Liver (tissue), 8 donors: ENCODE measurements at regions not wholly inside any gene's neighbourhood (a gene's known extent, or its start where the extent isn't known, plus 50 kb on each side); places are given as distances from the start of the nearest gene placed in this dataset.

Experiments
- DNase-seq: peaks from one replicate; pipeline ENCODE4 v3.0.0-alpha.2; 2017; ENCODE audit warnings: low spot score
- H3K27ac ChIP-seq, 2 donors: one replicate each; pipeline ENCODE4 v1.7.0; 2013; ENCODE audit warnings: inconsistent platforms in 2 of 2, low read length in 2 of 2, control low read depth in 1 of 2, low read depth in 1 of 2, mild to moderate bottlenecking in 1 of 2
- H3K27me3 ChIP-seq, 4 donors: one replicate each; pipeline versions ENCODE4 v1.6.1 to v1.7.0; 2013; ENCODE audit warnings: low read length in 3 of 4, inconsistent platforms in 1 of 4, mild to moderate bottlenecking in 1 of 4, moderate library complexity in 1 of 4; ENCODE audit not compliant: control insufficient read depth in 4 of 4, insufficient read depth in 4 of 4
- H3K36me3 ChIP-seq, 4 donors: one replicate each; pipeline versions ENCODE4 v1.6.1 to v1.7.0; 2013; ENCODE audit warnings: low read length in 3 of 4, mild to moderate bottlenecking in 3 of 4, low read depth in 1 of 4, moderate library complexity in 1 of 4; ENCODE audit not compliant: control insufficient read depth in 4 of 4, insufficient read depth in 3 of 4
- H3K4me1 ChIP-seq, 4 donors: one replicate each; pipeline versions ENCODE4 v1.6.1 to v1.7.0; 2013; ENCODE audit warnings: low read length in 3 of 4, mild to moderate bottlenecking in 3 of 4, moderate library complexity in 1 of 4; ENCODE audit not compliant: control insufficient read depth in 4 of 4, insufficient read depth in 4 of 4
- H3K4me3 ChIP-seq, 3 donors: one replicate each; pipeline versions ENCODE4 v1.6.1 to v1.7.0; 2013; ENCODE audit warnings: low read length in 3 of 3, control low read depth in 1 of 3, low read depth in 1 of 3, mild to moderate bottlenecking in 1 of 3
- H3K9ac ChIP-seq, 2 donors: one replicate each; pipeline ENCODE4 v1.7.0; 2013; ENCODE audit warnings: low read length in 2 of 2, mild to moderate bottlenecking in 2 of 2, moderate library complexity in 2 of 2, control low read depth in 1 of 2, low read depth in 1 of 2
- H3K9me3 ChIP-seq, 4 donors: one replicate each; pipeline versions ENCODE4 v1.6.1 to v1.7.0; 2013; ENCODE audit warnings: low read length in 3 of 4; ENCODE audit not compliant: control insufficient read depth in 4 of 4
- FOXA2 ChIP-seq: IDR thresholded peaks from 2 replicates; pipeline ENCODE4 v1.6.1; 2016; ENCODE audit warnings: antibody characterized with exemption
- GABPA ChIP-seq, 2 donors: IDR thresholded peaks in 1 of 2; conservative IDR thresholded peaks in 1 of 2; 2 replicates each; pipeline ENCODE4 v1.6.1; 2016; ENCODE audit warnings: antibody characterized with exemption in 2 of 2, mild to moderate bottlenecking in 1 of 2, moderate library complexity in 1 of 2
- HNF4G ChIP-seq: IDR thresholded peaks from 2 replicates; pipeline ENCODE4 v1.6.1; 2016; ENCODE audit warnings: antibody characterized with exemption
- JUND ChIP-seq, 2 donors: IDR thresholded peaks; 2 replicates each; pipeline ENCODE4 v1.6.1; 2016; ENCODE audit warnings: antibody characterized with exemption in 2 of 2
- MAX ChIP-seq: IDR thresholded peaks from 2 replicates; pipeline ENCODE4 v1.6.1; 2016; ENCODE audit warnings: antibody characterized with exemption
- NR2F2 ChIP-seq: IDR thresholded peaks from 2 replicates; pipeline ENCODE4 v1.6.1; 2016; ENCODE audit warnings: antibody characterized with exemption
- RAD21 ChIP-seq, 2 donors: IDR thresholded peaks; 2 replicates each; pipeline ENCODE4 v1.6.1; 2016; ENCODE audit warnings: antibody characterized with exemption in 2 of 2, mild to moderate bottlenecking in 2 of 2
- RXRA ChIP-seq, 2 donors: IDR thresholded peaks; 2 replicates each; pipeline ENCODE4 v1.6.1; 2017 to 2018; ENCODE audit warnings: antibody characterized with exemption in 2 of 2, mild to moderate bottlenecking in 1 of 2
- SP1 ChIP-seq: IDR thresholded peaks from 2 replicates; pipeline ENCODE4 v1.6.1; 2018; ENCODE audit warnings: antibody characterized with exemption, mild to moderate bottlenecking
- TAF1 ChIP-seq: conservative IDR thresholded peaks from 2 replicates; pipeline ENCODE4 v1.6.1; 2016; ENCODE audit warnings: antibody characterized with exemption, mild to moderate bottlenecking
- YY1 ChIP-seq: IDR thresholded peaks from 2 replicates; pipeline ENCODE4 v1.6.1; 2016; ENCODE audit warnings: antibody characterized with exemption, mild to moderate bottlenecking
- ZBTB33 ChIP-seq: IDR thresholded peaks from 2 replicates; pipeline ENCODE4 v1.6.1; 2016; ENCODE audit warnings: antibody characterized with exemption
- WGBS: extraction: QIAGEN DNeasy Blood & Tissue Kit; methylation state at CpG from one replicate; pipeline ENCODE4 v1.1.7; 2013; 5-methylcytosine and 5-hydroxymethylcytosine counted together
- TF ChIP-seq, protein P1 (sequence below): IDR thresholded peaks from 2 replicates; pipeline ENCODE4 v1.6.1; 2016; ENCODE audit warnings: antibody characterized with exemption, mild to moderate bottlenecking
- TF ChIP-seq, protein P2 (sequence below): fragments of 150-350 bp; IDR thresholded peaks from 2 replicates; pipeline ENCODE4 v1.5.1; 2017; ENCODE audit warnings: improper control_type of control experiment, low read depth, low read length; ENCODE audit not compliant: missing input control
- TF ChIP-seq, protein P3 (sequence below): IDR thresholded peaks from 2 replicates; pipeline ENCODE4 v1.6.1; 2016; ENCODE audit warnings: antibody characterized with exemption
- donor health status: healthy.
- donor health status: healthy.
- donor health status: healthy.
- donor health status: healthy.
- donor health status: healthy.

- TF ChIP-seq, protein P1, sequence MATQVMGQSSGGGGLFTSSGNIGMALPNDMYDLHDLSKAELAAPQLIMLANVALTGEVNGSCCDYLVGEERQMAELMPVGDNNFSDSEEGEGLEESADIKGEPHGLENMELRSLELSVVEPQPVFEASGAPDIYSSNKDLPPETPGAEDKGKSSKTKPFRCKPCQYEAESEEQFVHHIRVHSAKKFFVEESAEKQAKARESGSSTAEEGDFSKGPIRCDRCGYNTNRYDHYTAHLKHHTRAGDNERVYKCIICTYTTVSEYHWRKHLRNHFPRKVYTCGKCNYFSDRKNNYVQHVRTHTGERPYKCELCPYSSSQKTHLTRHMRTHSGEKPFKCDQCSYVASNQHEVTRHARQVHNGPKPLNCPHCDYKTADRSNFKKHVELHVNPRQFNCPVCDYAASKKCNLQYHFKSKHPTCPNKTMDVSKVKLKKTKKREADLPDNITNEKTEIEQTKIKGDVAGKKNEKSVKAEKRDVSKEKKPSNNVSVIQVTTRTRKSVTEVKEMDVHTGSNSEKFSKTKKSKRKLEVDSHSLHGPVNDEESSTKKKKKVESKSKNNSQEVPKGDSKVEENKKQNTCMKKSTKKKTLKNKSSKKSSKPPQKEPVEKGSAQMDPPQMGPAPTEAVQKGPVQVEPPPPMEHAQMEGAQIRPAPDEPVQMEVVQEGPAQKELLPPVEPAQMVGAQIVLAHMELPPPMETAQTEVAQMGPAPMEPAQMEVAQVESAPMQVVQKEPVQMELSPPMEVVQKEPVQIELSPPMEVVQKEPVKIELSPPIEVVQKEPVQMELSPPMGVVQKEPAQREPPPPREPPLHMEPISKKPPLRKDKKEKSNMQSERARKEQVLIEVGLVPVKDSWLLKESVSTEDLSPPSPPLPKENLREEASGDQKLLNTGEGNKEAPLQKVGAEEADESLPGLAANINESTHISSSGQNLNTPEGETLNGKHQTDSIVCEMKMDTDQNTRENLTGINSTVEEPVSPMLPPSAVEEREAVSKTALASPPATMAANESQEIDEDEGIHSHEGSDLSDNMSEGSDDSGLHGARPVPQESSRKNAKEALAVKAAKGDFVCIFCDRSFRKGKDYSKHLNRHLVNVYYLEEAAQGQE = no peak
Measured at GRCh38 chr2:157107877-157108276, 149.6 kb upstream of the GALNT5 start (continued).

DNA sequence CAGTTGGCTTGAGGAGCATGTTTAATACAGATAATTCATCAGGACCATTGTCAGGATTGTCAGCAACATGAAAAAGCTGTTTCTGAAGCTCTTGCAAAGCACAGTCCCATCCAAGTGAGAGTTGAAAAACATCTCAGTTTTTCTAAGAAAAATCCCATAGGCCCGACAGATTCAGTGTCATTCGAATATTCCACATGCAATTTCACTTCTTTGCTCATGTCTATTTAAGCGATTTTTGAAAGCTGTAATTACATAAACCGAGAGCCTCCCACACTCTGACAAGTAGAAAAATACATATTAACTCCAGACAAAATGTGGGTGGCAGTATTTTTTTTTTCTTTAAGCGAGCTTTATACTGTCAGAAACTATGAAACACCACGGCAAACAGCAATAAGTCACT lies 134.7 kb upstream of the GALNT5 start:
- no peaks in the 10 kb centered on the region for H3K4me1 ChIP-seq
- no peaks in the 10 kb centered on the region for H3K9me3 ChIP-seq
- peaks cover 0 to 2% (median 0%) of the 10 kb centered on the region in 4 donors for H3K27me3 ChIP-seq
- H3K9ac ChIP-seq = no peak overlapping the region
- no peak overlapping the region for H3K4me3 ChIP-seq
- TF ChIP-seq FOXA2 (no peak), YY1 (no peak), RXRA (IDR thresholded peaks at IDR 0.05) (no peak), TAF1 (no peak), GABPA (IDR thresholded peaks at IDR 0.05 in 1 of 2, conservative IDR thresholded peaks at IDR 0.05 in 1 of 2) (no peak), RAD21 (IDR thresholded peaks at IDR 0.05) (no peak), NR2F2 (no peak)
- TF ChIP-seq, protein P2, sequence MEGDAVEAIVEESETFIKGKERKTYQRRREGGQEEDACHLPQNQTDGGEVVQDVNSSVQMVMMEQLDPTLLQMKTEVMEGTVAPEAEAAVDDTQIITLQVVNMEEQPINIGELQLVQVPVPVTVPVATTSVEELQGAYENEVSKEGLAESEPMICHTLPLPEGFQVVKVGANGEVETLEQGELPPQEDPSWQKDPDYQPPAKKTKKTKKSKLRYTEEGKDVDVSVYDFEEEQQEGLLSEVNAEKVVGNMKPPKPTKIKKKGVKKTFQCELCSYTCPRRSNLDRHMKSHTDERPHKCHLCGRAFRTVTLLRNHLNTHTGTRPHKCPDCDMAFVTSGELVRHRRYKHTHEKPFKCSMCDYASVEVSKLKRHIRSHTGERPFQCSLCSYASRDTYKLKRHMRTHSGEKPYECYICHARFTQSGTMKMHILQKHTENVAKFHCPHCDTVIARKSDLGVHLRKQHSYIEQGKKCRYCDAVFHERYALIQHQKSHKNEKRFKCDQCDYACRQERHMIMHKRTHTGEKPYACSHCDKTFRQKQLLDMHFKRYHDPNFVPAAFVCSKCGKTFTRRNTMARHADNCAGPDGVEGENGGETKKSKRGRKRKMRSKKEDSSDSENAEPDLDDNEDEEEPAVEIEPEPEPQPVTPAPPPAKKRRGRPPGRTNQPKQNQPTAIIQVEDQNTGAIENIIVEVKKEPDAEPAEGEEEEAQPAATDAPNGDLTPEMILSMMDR = no peak
- TF ChIP-seq, protein P3, sequence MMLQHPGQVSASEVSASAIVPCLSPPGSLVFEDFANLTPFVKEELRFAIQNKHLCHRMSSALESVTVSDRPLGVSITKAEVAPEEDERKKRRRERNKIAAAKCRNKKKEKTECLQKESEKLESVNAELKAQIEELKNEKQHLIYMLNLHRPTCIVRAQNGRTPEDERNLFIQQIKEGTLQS = no peak
- WGBS = 77% methylated on average over 6 of the region's 6 CpGs
- no peak for DNase-seq
- H3K36me3 ChIP-seq = no peaks in the 10 kb centered on the region
- no peak overlapping the region for H3K27ac ChIP-seq

- Histone ChIP-seq H3K36me3 (no peaks in the 10 kb centered on the region), H3K9me3 (no peaks in the 10 kb centered on the region), H3K27me3 (peaks cover 0 to 2% (median 0%) of the 10 kb centered on the region in 4 donors), H3K27ac (no peak overlapping the region), H3K9ac (no peak overlapping the region), H3K4me1 (no peaks in the 10 kb centered on the region), H3K4me3 (no peak overlapping the region)
- no peak for DNase-seq
- 22% methylated on average over 2 of the region's 2 CpGs for WGBS
- TF ChIP-seq SP1 (no peak), FOXA2 (no peak), NR2F2 (no peak), HNF4G (no peak), JUND (IDR thresholded peaks at IDR 0.05) (no peak), ZBTB33 (no peak), MAX (no peak), RAD21 (IDR thresholded peaks at IDR 0.05) (no peak), GABPA (IDR thresholded peaks at IDR 0.05 in 1 of 2, conservative IDR thresholded peaks at IDR 0.05 in 1 of 2) (no peak), TAF1 (no peak)
- TF ChIP-seq, protein P2 = no peak
- TF ChIP-seq, protein P3 = no peak
- TF ChIP-seq, protein P1 = no peak
Measured at GRCh38 chr2:157124731-157125130, 132.8 kb upstream of the GALNT5 start.
